Esophagus muscularis mucosa (tissue), 3 donors: ENCODE measurements at regions not wholly inside any gene's neighbourhood (a gene's known extent, or its start where the extent isn't known, plus 50 kb on each side); places are given as distances from the start of the nearest gene placed in this dataset.

ENCODE experiments used
- EP300 ChIP-seq: sonication (generic); formaldehyde crosslinking; IDR thresholded peaks from one replicate; pipeline ENCODE4 v1.6.1; 2017; ENCODE audit warnings: antibody characterized with exemption
- POLR2A ChIP-seq: fragments of 450-650 bp; IDR thresholded peaks from one replicate; pipeline ENCODE4 v1.6.1; 2017; ENCODE audit warnings: antibody characterized with exemption, moderate library complexity, mild to moderate bottlenecking, low read depth
- POLR2AphosphoS5 ChIP-seq, 2 donors: sonication (generic); formaldehyde crosslinking; IDR thresholded peaks; one replicate each; pipeline ENCODE4 v1.6.1; 2017; ENCODE audit warnings: antibody characterized with exemption in 2 of 2

DNA sequence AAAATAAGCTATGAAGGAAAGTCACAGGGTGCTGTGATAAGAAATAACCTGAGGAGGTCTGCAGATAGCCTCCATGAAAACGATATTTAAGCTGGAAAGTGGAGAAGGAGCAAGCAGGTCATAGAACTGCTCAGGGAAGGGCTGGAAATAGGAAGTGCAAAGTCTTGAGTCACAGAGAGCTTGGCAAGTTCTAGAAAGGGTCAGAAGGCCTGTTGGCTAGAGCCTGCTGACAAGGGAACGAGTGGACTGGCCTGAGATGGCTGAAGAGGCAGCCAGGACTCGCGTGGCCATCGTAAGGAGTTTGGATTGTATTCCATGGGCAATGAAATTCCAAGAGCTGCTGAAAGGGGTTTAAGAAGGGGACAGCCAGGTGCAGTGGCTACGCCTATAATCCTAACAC lies 64.7 kb upstream of the IL12A start:
- no peak for TF ChIP-seq POLR2A
- no peak for TF ChIP-seq POLR2AphosphoS5 (IDR thresholded peaks at IDR 0.05)
- no peak for TF ChIP-seq EP300
